ENCODE measurements at regions not wholly inside any gene's neighbourhood (a gene's known extent, or its start where the extent isn't known, plus 50 kb on each side); places are given as distances from the start of the nearest gene placed in this dataset.

DNA sequence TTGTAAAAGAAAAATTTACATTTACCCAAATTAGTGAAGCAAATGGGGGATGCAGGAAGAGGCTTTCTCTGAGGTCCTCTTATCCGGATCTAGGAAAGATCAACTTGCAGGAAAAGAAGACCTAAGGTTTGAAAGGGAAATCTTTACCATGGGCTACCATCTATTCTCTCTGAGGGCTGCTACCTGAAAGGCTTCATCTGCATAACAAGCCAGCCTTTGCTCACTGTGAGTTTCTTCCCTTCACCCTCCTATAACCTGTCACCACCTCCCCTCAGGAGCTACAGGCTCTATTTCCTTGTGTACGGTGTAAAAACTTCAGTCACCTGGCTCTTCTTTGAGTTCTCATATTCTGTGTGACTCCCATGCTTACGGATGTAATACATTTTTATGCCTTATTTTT, 118.6 kb upstream of the BEND4 start:
- TF ChIP-seq, protein P1, sequence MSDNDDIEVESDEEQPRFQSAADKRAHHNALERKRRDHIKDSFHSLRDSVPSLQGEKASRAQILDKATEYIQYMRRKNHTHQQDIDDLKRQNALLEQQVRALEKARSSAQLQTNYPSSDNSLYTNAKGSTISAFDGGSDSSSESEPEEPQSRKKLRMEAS (IDR thresholded peaks at IDR 0.05; ENCODE audit: insufficient read depth, insufficient read length) = no peak
- TF ChIP-seq POLR2A (IDR thresholded peaks at IDR 0.05; ENCODE audit: low read depth, low read length) (no peak), POLR2AphosphoS5 (IDR thresholded peaks at IDR 0.05; ENCODE audit: insufficient read depth, low read depth, low read length) (no peak), EZH2 (IDR thresholded peaks at IDR 0.05; ENCODE audit: borderline replicate concordance, low read depth, low read length, severe bottlenecking) (no peak), JUN (IDR thresholded peaks at IDR 0.05; ENCODE audit: borderline replicate concordance, insufficient read depth, insufficient read length, low read depth) (no peak), MYC (IDR thresholded peaks at IDR 0.05; ENCODE audit: low read depth, low read length) (no peak), GATA2 (IDR thresholded peaks at IDR 0.05; ENCODE audit: insufficient read depth, insufficient read length, low read depth, low read length) (no peak)
- TF ChIP-seq, protein P2, sequence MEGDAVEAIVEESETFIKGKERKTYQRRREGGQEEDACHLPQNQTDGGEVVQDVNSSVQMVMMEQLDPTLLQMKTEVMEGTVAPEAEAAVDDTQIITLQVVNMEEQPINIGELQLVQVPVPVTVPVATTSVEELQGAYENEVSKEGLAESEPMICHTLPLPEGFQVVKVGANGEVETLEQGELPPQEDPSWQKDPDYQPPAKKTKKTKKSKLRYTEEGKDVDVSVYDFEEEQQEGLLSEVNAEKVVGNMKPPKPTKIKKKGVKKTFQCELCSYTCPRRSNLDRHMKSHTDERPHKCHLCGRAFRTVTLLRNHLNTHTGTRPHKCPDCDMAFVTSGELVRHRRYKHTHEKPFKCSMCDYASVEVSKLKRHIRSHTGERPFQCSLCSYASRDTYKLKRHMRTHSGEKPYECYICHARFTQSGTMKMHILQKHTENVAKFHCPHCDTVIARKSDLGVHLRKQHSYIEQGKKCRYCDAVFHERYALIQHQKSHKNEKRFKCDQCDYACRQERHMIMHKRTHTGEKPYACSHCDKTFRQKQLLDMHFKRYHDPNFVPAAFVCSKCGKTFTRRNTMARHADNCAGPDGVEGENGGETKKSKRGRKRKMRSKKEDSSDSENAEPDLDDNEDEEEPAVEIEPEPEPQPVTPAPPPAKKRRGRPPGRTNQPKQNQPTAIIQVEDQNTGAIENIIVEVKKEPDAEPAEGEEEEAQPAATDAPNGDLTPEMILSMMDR (IDR thresholded peaks at IDR 0.05; ENCODE audit: extremely low read depth in 1 of 2, insufficient read depth in 1 of 2, low read depth in 1 of 2, low read length in 2 of 2) = no peak

Data from endothelial cell of umbilical vein (primary cell).